B cell (primary cell): ENCODE measurements at regions not wholly inside any gene's neighbourhood (a gene's known extent, or its start where the extent isn't known, plus 50 kb on each side); places are given as distances from the start of the nearest gene placed in this dataset.

Source experiments
- ATAC-seq: fragments of 200-7000 bp; cut with Tn5 transposase; one replicate; pipeline ENCODE4 v1.10.0; 2021; ENCODE audit warnings: low read depth, mild to moderate bottlenecking, moderate number of reproducible peaks, moderate library complexity
- CTCF ChIA-PET: fragments of 350-600 bp; sonication (Branson Sonifier 250); formaldehyde crosslinking; loops from one replicate; lab custom pipeline; 2021; ENCODE audit warnings: antibody characterized with exemption, inconsistent platforms; lab: Charles Lee
- POLR2A ChIA-PET: fragments of 350-600 bp; sonication (Branson Sonifier 250); formaldehyde crosslinking; loops from one replicate; lab custom pipeline; 2021; ENCODE audit warnings: antibody characterized with exemption; lab: Charles Lee
- DNase-seq: peaks from one replicate; pipeline ENCODE4 v3.0.0; 2013
- H2AFZ ChIP-seq: 2 replicates; pipeline ENCODE4 v1.6.1; 2012; ENCODE audit warnings: mild to moderate bottlenecking, low read depth, low read length; ENCODE audit not compliant: insufficient read depth, poor library complexity, severe bottlenecking
- H3K27ac ChIP-seq, 2 donors: 1 replicate in 1 of 2; 2 replicates in 1 of 2; pipeline ENCODE4 v1.5.1; 2012 to 2013; ENCODE audit warnings: low read length in 2 of 2, mild to moderate bottlenecking in 2 of 2, moderate library complexity in 1 of 2
- H3K27me3 ChIP-seq, 4 experiments: fragments of 200-600 bp in 1 of 4; sonication (generic) in 1 of 4; replicated peaks in 1 of 4; 1 replicate in 2 of 4; 2 replicates in 2 of 4; pipeline versions ENCODE4 v1.6.1 to v1.7.0; 2013 to 2016; ENCODE audit warnings: low read length in 3 of 4, mild to moderate bottlenecking in 2 of 4, mixed read lengths in 1 of 4, moderate library complexity in 1 of 4; ENCODE audit not compliant: insufficient read depth in 4 of 4, control insufficient read depth in 3 of 4; ENCODE audit errors: control extremely low read depth in 1 of 4
- H3K36me3 ChIP-seq, 2 experiments: replicated peaks in 1 of 2; 1 replicate in 1 of 2; 2 replicates in 1 of 2; pipeline versions ENCODE4 v1.6.1 to v1.7.1; 2013; ENCODE audit warnings: low read length in 1 of 2; ENCODE audit not compliant: insufficient read depth in 2 of 2, control insufficient read depth in 1 of 2; ENCODE audit errors: control extremely low read depth in 1 of 2, extremely low read depth in 1 of 2
- H3K4me1 ChIP-seq, 2 donors: fragments of 200-600 bp in 1 of 2; sonication (generic) in 1 of 2; 1 replicate in 1 of 2; 2 replicates in 1 of 2; pipeline versions ENCODE4 v1.5.1 to v1.6.1; 2013 to 2017; ENCODE audit warnings: low read length in 2 of 2; ENCODE audit not compliant: control insufficient read depth in 2 of 2, insufficient read depth in 2 of 2
- H3K4me2 ChIP-seq: replicated peaks from 2 replicates; pipeline ENCODE3; 2012; ENCODE audit warnings: mild to moderate bottlenecking, low read depth, low read length; ENCODE audit not compliant: poor library complexity, severe bottlenecking
- H3K4me3 ChIP-seq, 5 experiments: fragments of 200-600 bp in 1 of 5; sonication (generic) in 1 of 5; 1 replicate in 3 of 5; 2 replicates in 2 of 5; pipeline versions ENCODE4 v1.5.1 to v1.7.0; 2011 to 2016; ENCODE audit warnings: low read length in 4 of 5, mild to moderate bottlenecking in 4 of 5, low read depth in 2 of 5, control low read depth in 1 of 5, moderate library complexity in 1 of 5; ENCODE audit not compliant: insufficient read depth in 1 of 5; ENCODE audit errors: control extremely low read depth in 1 of 5, extremely low read depth in 1 of 5
- H3K79me2 ChIP-seq: fragments of 200-600 bp; sonication (generic); one replicate; pipeline ENCODE4 v1.6.0; 2016; ENCODE audit warnings: low read length; ENCODE audit not compliant: control insufficient read depth, insufficient read depth
- H3K9ac ChIP-seq: fragments of 200-600 bp; sonication (generic); 2 replicates; pipeline ENCODE4 v1.6.1; 2017; ENCODE audit warnings: mild to moderate bottlenecking, low read length, moderate library complexity
- H3K9me3 ChIP-seq, 3 donors: one replicate each; pipeline versions ENCODE4 v1.6.1 to v1.7.1; 2013; ENCODE audit warnings: low read length in 2 of 3; ENCODE audit not compliant: control insufficient read depth in 2 of 3, insufficient read depth in 1 of 3; ENCODE audit errors: control extremely low read depth in 1 of 3
- H4K20me1 ChIP-seq: 2 replicates; pipeline ENCODE4 v1.6.0; 2012; ENCODE audit warnings: mild to moderate bottlenecking, low read length; ENCODE audit not compliant: insufficient read depth, control insufficient read depth, poor library complexity, severe bottlenecking
- H3K27ac Mint-ChIP-seq: one replicate; pipeline ENCODE4 v1.8.0; 2021; ENCODE audit warnings: mixed read lengths
- H3K27me3 Mint-ChIP-seq: one replicate; pipeline ENCODE4 v1.8.0; 2021; ENCODE audit warnings: mixed read lengths
- H3K4me1 Mint-ChIP-seq: one replicate; pipeline ENCODE4 v1.8.0; 2021; ENCODE audit warnings: mixed read lengths
- H3K4me3 Mint-ChIP-seq: one replicate; pipeline ENCODE4 v1.8.0; 2021; ENCODE audit warnings: mixed read lengths
- H3K9me3 Mint-ChIP-seq: one replicate; pipeline ENCODE4 v1.8.0; 2022; ENCODE audit warnings: mixed read lengths; ENCODE audit not compliant: insufficient read depth
- EZH2 ChIP-seq: IDR thresholded peaks from 2 replicates; pipeline ENCODE4 v1.6.1; 2012; ENCODE audit warnings: borderline replicate concordance, low read depth, mild to moderate bottlenecking, moderate library complexity, low read length; ENCODE audit not compliant: insufficient read depth, poor library complexity, severe bottlenecking
- WGBS: methylation state at CpG from one replicate; pipeline ENCODE4 v1.1.5; 2013; ENCODE audit warnings: missing lambda C conversion rate; ENCODE audit not compliant: insufficient coverage; 5-methylcytosine and 5-hydroxymethylcytosine counted together
- intact Hi-C: fragments of 100-400 bp; cut with micrococcal nuclease; formaldehyde crosslinking; loops from one replicate; pipeline ENCODE4 v1.10.0; 2022
- TF ChIP-seq, protein P1 (sequence below): fragments of 200-600 bp; IDR thresholded peaks from one replicate; pipeline ENCODE4 v1.8.0; 2022; ENCODE audit warnings: antibody characterized with exemption, mild to moderate bottlenecking

DNA sequence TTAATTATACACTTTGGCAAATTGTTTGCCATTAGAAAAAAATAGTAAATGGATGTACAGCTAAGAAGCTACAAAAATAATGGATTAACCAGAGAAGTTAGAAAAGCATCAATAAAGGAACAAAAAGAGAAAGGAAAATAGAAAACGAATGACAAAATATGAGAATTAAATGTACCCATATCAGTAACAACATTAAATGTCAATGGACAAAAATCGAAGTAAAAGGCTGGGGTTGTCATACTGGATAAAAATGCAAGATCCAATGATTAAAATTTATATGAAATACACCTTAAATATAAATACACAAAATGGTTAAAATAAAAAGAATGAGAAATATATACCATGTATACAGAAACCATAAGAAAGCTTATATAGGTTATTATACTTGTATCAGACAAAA, 470.6 kb downstream of the OCA2 start:
- POLR2A ChIA-PET: no interaction called here
- Histone ChIP-seq H4K20me1 (no peaks in the 10 kb centered on the region), H3K27me3 (no peaks in the 10 kb centered on the region), H3K9me3 (peaks cover 0 to 5% (median 1%) of the 10 kb centered on the region in 3 donors), H3K79me2 (no peaks in the 10 kb centered on the region), H3K4me2 (no peak overlapping the region), H3K36me3 (no peaks in the 10 kb centered on the region), H3K4me1 (no peaks in the 10 kb centered on the region), H3K9ac (no peak overlapping the region), H2AFZ (no peak overlapping the region), H3K27ac (no peak overlapping the region), H3K4me3 (no peak overlapping the region)
- DNase-seq (no peak), ATAC-seq (no peak)
- no CpG with 5 or more reads among the region's 2 CpGs for WGBS
- Mint-ChIP-seq H3K4me3 (no peak overlapping the region), H3K27ac (no peak overlapping the region), H3K9me3 (peaks cover 6% of the 10 kb centered on the region), H3K4me1 (no peaks in the 10 kb centered on the region), H3K27me3 (no peaks in the 10 kb centered on the region)
- TF ChIP-seq EZH2: no peak
- TF ChIP-seq, protein P1, sequence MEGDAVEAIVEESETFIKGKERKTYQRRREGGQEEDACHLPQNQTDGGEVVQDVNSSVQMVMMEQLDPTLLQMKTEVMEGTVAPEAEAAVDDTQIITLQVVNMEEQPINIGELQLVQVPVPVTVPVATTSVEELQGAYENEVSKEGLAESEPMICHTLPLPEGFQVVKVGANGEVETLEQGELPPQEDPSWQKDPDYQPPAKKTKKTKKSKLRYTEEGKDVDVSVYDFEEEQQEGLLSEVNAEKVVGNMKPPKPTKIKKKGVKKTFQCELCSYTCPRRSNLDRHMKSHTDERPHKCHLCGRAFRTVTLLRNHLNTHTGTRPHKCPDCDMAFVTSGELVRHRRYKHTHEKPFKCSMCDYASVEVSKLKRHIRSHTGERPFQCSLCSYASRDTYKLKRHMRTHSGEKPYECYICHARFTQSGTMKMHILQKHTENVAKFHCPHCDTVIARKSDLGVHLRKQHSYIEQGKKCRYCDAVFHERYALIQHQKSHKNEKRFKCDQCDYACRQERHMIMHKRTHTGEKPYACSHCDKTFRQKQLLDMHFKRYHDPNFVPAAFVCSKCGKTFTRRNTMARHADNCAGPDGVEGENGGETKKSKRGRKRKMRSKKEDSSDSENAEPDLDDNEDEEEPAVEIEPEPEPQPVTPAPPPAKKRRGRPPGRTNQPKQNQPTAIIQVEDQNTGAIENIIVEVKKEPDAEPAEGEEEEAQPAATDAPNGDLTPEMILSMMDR: no peak
- intact Hi-C loops: no loop called here
- CTCF ChIA-PET: no interaction called here

DNA sequence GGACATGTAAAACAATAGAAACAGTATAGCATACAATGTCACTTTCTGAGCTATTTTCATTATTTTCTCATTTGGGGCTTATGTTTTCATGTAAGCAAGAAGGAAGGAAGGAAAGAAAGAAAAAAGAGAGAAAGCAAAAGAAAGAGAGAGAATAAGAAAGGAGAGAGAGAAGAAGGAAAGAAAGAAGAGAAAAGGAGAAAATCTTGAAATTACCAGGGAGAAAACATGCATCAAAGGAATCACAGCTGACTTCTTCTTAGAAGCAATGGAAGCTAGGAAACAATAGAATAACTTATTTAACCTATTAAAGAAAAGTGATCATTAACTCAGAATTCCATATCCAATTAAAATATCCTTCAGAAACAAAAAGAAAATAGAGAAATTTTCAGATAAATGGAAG, 471.5 kb downstream of the OCA2 start:
- Histone ChIP-seq H3K4me1 (no peaks in the 10 kb centered on the region), H3K36me3 (no peaks in the 10 kb centered on the region), H3K9me3 (peaks cover 0 to 5% (median 0%) of the 10 kb centered on the region in 3 donors), H3K79me2 (no peaks in the 10 kb centered on the region), H2AFZ (no peak overlapping the region), H3K4me2 (no peak overlapping the region), H3K9ac (no peak overlapping the region), H3K4me3 (no peak overlapping the region), H3K27ac (no peak overlapping the region), H4K20me1 (no peaks in the 10 kb centered on the region), H3K27me3 (no peaks in the 10 kb centered on the region)
- no peak for ATAC-seq
- H3K9me3 Mint-ChIP-seq: peaks cover 8% of the 10 kb centered on the region
- H3K27me3 Mint-ChIP-seq: no peaks in the 10 kb centered on the region
- H3K4me1 Mint-ChIP-seq: no peaks in the 10 kb centered on the region
- DNase-seq: no peak
- CTCF ChIA-PET: no interaction called here
- POLR2A ChIA-PET: no interaction called here
- no peak overlapping the region for H3K4me3 Mint-ChIP-seq
- intact Hi-C loops: no loop called here
- H3K27ac Mint-ChIP-seq: no peak overlapping the region
- TF ChIP-seq, protein P1: no peak
- TF ChIP-seq EZH2: no peak
